GM19463 (cell line): ENCODE measurements at regions not wholly inside any gene's neighbourhood (a gene's known extent, or its start where the extent isn't known, plus 50 kb on each side); places are given as distances from the start of the nearest gene placed in this dataset.
"Not testable (repeated sequence)": the region's sequence is repeated elsewhere in the genome, so short reads cannot be mapped to it uniquely, and the experiment has no call there.

Source experiments
- ATAC-seq: cut with Tn5 transposase; IDR thresholded peaks from one replicate; pipeline ENCODE4 v1.9.1; 2021; ENCODE audit warnings: mild to moderate bottlenecking, moderate library complexity; ENCODE audit not compliant: unreplicated experiment

DNA sequence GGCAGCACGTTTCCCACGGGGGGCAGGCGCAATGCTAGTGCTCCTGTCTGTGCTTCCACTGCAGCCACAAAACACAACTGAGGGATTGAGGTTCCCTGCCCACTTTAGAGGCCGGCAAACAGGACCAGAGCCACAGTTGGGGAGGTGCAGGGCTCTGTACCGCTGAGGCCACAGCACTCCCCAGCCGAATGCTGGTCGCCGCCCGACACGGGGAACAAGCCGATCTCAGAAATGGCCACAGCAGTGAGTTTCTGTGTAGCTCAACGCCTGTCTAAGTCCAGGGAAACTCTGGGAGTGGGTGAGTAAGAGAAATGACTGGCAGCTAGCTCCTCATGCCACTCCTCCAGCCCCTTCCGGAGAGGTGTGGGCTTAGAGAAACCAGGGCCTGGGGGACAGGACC is 194.0 kb upstream of the VWC2 start:
- no peak for ATAC-seq

DNA sequence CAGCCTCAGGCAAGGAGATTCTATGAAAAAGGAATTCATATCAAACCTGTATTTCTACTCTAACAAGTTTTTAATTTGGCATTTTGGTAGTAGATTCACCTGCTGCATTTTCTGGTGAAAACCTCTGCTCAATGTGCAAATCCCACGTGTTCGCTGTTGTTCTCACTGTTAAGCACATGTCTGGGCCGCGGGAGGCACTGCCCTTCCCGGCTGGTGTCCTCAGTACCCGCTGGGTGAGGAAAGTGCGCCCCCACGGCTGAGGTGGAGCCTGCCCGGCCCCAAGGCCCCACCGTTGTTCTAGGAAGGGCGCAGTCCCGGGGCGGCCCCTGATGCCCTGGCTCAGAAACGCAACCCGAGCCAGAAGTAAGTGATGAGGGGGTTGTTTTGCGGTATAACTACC is 193.4 kb upstream of the VWC2 start:
- ATAC-seq: no peak

DNA sequence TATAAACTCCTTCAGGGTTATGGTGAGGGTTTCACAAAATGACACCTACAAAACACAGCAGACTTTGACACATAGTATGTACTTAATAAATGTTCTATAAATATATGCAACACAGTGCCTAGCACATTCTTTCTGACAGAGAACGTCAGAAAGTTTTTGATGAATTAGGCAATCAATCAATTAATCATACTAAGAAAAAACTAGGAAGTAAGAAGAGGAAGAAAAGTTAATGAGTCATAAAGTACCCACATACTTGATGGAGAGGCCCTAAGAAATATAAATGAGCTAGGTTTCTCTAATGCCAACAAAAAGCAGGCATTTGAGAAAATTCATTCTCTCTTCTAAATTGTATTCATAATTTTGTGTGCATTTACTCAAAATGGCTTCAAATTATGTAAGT is 192.7 kb upstream of the VWC2 start:
- ATAC-seq: no peak

DNA sequence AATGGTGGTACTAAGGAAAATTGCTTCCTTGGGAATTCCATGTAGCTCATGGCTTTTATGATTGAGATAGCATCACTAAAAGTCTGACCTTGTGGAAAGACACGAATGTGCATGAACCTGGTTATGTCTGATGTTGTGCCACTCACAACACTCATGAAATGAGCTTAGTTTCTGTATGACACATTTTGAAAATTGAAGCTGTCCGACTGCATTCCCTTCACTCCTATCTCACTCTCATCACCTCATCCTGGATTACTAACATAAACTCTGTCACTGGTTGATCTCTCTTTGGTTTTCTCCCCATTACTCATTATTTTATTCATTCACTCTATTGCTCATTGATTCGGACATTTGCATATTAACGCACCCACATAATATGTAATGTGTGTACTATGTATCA is 190.0 kb upstream of the VWC2 start:
- no peak for ATAC-seq

DNA sequence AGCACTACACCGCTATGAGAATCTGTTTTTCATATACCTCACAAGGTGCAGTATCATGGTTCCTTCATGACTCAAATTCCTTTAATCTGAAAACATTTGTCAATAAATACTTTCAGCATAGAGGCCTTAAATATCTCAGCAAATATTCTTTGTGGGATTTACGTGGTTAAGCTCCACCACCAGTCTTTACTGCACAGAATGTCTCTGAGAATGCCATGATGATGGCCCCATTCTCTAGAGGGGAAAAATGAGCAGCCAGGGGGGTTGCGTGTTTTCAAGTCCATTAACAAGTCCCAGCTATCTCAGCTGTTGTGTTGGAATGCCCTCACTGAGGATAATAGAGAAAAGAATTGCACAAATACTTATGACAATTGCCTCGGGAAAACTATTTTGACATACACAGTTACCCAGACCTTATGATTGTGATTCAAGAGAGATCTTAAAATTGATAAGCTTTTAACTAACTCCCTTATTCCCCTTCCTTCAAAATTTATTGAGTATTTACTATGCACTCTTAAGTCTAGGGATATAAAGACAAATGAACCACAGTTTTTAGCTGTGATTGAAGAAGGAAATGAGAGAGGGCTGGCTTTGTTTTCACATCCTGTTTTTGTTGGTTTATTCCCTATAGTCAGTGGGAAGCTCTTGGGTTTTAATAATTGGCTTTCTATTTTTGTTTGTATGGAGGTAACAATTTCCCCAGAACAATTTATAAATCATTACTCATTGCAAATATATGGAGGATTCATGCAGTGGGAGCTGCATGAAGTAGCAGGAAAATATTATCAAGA is 176.5 kb upstream of the VWC2 start:
- no peak for ATAC-seq

DNA sequence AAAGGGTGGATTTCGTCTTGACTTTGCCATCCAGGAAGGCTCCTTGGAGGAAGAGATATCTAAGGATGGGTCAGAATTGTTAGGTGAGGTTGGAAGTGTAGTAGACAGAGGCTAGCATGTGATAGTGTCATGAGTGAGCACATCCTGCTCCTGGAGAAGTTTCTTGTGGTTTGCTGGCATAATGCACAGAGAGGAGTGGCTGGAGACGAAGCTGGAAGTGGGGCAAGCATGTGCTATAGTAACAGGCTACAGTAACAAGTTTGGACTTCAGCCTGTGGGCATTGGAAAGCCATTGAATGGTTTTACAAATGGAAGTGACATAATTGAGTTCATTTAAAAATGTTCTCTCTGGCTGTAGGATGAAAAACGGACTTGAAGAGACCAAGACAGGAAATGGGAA is 175.6 kb upstream of the VWC2 start:
- no peak for ATAC-seq

DNA sequence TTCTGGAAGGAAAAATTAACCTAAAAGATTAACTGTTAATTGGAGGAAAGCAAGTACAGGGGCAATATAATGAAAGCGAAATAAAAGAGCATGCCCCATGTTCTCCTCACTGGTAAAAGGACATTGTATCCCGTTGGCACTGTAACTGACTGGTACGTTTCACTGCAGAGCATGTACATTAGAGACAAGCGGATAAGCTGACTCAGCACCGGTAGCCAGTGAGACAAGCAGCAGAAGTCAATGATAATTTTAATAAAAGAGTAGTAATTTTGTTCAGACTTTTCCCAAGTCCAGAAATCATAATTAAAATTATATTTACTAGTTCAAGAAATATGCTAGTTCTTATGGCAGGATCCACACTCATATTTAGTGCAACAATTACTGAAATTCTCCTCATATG is 161.5 kb upstream of the VWC2 start:
- ATAC-seq: no peak

DNA sequence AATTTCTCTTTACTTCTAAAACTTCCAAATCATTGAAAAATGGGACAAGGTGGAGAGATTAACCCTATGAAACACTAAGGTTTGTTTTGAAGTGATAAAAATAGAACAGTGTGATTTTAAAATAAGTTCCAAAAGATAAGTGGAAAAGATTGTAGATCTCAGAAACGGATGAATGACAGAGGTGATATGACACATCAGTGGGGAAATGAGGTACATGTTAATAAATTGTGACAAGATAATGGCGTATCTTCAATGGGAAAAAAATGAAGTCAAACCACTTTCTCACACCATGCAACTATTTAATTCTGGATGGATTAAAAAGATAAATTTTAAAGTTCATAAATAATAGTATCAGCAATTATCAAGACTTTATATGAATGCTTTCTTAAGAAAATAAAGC is 159.7 kb upstream of the VWC2 start:
- ATAC-seq: no peak

DNA sequence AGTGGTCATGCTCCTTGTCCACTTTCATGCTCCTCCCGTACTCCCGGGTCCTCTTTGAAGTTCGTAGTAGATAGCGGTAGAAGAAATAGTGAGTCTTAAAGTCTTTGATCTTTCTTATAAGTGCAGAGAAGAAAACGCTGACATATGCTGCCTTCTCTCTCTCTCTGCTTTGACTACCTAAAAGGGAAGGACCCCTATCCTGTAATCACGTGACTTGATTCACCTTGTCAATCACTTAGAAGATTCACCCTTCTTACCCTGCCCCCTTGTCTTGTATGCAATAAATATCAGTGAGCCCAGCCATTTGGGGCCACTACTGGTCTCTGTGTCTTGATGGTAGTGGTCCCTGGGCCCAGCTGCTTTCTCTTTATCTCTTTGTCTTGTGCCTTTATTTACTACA is 158.5 kb upstream of the VWC2 start:
- not testable (repeated sequence) for ATAC-seq

DNA sequence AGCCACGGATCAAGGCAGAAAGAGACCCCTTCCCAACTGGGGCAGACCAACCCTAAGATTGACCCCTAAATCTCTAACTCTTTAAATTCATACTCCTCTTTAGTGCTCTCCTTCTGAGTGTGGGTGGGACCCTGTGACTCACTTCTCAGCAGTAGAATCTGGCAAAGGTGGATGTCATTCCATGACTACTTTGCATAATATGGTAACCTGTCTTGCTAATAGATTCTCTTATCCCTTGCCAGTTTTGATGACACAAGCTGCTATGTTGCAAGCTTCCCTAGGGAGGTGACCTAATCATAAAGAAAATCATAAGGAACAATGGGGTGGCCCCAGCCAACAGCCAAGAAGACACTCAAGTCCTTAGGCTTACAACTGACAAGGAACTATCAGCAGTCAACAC is 155.4 kb upstream of the VWC2 start:
- no peak for ATAC-seq

DNA sequence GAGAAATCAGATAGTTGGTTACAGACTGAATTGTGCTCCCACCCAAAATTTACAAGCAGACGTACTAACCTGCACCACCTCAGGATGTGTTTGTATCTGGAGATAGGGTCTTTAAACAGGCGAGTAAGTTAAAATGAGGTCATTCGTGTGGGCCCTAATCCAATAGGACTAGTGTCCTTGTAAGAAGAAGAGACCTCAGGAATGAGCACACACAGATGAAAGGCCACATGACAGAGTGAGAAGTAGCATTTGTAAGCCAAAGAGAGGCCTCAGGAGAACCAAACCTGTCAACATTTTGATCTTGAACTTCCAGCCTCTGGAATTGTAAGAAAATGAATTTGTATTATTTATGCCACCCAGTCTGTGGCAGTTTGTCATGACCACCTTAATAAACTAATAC is 149.5 kb upstream of the VWC2 start:
- ATAC-seq: no peak

DNA sequence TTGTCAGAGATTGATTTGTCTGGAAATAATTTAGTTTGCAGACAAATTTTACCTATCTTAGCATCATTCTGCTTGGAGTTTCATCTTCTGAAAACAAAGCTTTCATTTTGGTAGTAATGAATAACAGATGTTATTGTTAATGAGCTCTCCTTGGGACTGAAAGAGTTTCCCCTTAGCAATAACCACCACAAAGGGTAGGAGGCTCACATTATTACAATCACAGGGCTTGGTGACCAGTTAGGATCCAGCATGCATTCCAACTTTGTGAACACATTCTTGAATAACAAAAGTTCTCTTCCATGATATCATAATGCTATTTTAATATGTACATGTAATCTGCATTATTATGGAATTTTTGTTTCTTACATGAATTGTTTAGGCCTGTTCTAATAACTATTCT is 148.8 kb upstream of the VWC2 start:
- no peak for ATAC-seq

DNA sequence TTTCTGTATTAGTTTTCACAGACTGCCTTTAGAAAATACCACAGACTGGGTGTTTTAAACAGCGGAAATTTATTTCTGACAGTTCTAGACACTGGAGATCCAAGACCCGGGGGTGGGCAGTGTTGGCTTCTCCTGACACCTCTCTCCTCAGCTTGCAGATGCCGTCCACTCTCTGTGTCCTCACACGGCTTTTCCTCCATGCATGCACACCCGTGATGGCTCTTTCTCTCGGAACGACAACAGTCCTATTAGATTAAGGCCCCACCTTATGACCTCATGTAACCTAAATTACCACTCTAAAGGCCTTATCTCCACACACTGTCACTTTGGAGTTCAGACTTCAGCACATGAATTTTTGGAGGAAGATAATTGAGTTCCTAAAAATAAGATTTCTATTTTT is 142.9 kb upstream of the VWC2 start:
- ATAC-seq: no peak

DNA sequence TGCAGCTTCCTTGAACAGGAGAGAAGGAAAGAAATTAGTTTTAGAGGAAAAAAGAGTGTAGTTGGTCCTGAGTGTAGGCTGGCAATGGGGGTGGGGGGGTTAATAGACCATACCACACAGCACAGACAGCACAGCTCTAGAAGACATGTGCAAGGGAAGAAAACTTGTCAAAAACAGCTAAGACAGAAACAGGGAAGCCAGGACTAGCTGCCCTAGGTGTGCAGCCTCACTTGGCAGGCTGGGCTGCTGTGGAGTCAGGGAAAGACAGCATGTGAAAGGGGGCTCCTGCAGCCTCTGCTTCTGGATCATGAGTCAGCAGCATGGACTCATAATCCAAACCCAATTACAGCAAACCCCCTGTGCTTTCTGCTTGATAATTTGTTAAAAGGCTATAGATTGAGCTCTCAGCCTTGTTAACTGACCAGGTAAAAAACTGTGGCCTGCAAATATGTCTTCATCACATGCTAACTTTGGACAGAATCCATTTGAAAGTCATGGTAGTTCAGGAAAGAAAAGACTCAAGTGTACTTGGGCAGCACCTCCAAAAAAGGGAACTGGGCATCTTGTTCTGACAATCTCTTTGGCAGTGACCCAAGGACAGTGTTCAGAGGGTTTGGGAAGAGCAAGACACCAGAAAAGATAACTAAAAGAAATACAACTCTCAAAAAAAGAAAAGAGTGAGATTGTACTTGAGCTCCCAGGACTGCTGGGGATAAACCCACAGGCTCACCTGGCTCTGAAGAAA is 142.2 kb upstream of the VWC2 start:
- no peak for ATAC-seq

DNA sequence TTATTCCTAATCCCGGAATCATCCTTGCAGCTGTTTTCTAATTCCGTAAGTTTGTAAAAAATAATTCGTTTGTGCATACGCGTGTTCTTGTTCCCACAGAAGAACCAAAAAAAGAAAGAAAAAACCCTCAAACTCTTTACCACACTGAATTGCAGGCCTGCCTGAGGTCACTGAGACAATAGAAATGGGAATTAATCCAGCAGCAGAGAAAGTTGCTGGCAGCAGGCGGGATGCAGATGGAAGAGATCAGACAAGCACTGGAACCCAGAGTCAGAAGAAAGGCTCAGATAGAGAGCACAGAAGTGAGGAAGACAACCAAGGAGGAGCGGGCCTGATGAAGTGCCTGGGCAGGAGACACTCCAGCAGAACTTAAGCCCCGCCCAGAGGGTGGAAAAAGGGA is 141.5 kb upstream of the VWC2 start:
- ATAC-seq: no peak

DNA sequence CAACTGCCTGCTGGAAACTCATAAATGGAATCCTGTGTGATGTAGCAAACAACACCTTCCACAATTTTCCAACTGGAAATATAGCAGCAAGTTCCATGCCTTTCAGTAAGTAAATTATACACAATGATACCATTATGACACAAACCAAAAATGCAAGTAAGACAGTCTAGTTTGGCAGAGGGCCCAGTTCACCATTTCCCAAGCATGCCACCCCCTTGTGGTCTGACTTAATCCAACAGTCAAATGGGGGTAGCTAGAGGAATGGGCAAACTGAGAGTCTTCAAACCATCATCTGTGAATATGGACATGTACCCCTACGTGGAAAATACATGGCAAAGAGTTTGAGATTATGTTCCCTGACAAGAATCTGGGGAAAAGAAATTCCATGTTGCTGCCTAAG is 137.6 kb upstream of the VWC2 start:
- peak; percentile 54 for ATAC-seq

DNA sequence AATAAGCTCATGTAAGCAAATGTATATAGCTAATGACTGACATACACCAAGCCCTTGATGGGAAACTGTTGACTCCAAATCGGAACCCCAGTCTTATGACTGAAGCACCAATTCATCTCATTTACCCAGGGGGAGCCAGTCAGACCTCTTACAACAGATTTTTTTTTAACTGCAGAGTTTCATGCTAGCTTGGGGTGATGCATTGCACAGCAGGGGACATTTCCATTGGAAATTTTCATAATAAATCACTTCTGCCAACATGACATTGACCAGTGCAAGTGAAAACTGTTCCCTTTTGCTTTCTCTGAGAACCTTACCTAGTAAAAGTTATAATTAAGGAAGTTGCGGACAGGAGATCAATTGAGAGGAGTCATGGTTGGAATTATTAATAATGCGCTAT is 137.0 kb upstream of the VWC2 start:
- ATAC-seq: no peak

DNA sequence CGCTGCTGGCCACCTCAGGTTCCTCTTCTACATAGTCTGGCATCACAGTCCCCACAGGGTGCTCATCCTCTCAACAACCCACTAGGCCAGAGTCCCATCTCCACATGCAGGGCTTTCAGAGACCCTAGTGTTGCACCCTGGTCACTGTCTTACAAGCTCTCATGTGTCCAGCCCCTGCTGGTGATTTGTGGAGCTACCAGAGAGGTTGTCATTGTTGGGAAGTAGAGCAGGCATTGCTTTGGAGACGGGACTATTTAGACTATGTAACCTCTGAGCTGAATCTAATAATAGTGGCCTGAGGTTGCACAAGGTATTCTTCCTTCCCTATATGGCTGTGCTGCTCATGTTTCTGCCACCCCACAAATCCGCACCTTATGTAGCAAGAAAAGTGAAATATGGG is 135.3 kb upstream of the VWC2 start:
- no peak for ATAC-seq

DNA sequence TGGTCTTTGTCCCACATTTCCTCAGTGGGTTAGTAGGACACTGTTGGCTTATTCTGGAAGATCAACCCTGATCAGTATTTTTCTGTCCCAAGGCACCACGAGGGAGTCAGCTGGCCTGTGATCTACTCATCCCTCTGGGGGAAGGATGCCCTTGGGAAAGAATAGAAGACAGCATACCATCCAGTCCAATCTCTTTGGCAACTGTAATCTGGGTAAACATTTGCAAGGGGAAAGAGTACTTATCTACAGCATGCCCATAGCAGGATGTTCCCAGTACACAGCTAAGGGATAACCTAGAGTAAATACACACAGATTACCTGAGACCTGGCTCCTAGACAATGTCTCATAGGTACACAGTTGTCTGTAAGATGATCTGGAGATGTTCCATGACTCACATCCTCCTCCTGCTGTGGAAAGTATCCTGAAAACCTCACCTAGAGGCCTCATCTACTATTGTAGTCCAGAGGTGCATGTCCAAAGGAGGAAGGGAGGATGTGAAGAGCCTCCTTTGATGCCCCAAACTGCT is 134.3 kb upstream of the VWC2 start:
- ATAC-seq: no peak

DNA sequence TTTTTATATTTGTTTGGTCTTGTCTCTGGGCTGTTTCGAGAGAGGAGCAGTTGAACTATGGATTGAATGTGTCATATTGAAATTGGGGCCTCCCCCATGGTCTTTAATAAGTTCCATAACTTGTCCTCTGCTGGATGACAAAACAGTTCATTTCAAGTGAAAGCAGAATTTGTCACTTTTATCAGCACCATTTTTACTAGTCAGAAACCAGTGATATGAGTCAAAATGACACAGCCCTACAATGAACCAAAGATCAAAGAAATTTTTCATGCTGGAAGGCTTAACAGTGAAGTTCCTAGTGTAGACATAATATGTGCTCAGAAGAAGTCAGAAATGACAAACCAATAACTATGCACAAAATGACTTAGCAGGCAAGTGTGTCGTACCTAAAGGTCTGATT is 133.6 kb upstream of the VWC2 start:
- no peak for ATAC-seq

DNA sequence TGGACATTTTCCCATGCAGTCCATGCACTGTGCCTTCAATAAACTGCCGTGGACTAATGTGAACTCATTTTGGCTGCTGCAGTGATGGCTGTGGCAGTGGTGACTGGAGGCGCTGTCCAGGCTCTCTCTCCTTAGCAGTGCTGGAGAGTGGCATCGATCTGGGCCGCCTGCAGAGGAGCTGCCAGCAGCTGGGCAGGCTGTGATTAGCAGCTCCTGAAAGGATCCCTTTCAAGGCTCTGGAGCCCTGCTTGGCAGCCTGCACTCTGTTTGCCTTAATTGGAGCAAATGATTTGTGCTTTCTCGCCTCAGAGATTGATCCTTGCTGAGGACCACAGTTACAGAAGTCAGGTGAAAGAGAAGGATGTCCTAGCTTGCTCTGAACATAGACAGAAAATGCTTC is 130.1 kb upstream of the VWC2 start:
- no peak for ATAC-seq

DNA sequence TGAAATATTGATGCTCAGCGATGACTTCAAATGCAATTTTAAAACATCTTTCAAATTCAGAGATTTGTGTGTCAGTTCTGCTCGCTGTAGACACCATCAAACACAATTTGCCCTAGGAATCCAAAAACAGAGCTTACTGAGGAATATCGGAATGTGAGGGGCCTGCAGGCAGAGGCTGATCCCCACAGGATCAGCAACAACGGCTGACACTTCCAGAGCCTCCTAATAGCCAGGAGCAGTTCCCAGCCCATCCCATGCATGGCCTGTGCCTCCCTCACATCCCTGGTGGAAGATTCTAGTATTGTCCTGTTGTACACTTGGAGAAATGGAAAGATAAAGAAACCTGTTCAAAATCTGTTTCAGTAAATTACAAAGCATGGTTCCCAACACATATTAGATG is 129.7 kb upstream of the VWC2 start:
- no peak for ATAC-seq
